GM23338 (cell line): ENCODE measurements at regions not wholly inside any gene's neighbourhood (a gene's known extent, or its start where the extent isn't known, plus 50 kb on each side); places are given as distances from the start of the nearest gene placed in this dataset.
A peak's percentile ranks its signal among the peaks of the same experiment; 100 is the strongest.

Experiments
- ATAC-seq: fragments of 200-7000 bp; cut with Tn5 transposase; 3 replicates; pipeline ENCODE4 v1.9.1; 2020
- DNase-seq: peaks from one replicate; pipeline ENCODE4 v3.0.0-alpha.2; 2015; ENCODE audit warnings: low spot score
- H2AFZ ChIP-seq: fragments of 200-600 bp; sonication (generic); 2 replicates; pipeline ENCODE4 v1.8.0; 2016; ENCODE audit warnings: antibody characterized with exemption, mild to moderate bottlenecking, moderate library complexity
- H3F3A ChIP-seq: fragments of 200-600 bp; sonication (generic); replicated peaks from 2 replicates; pipeline ENCODE4 v1.8.0; 2017; ENCODE audit warnings: antibody characterized with exemption, mixed run types, low read depth
- H3K27ac ChIP-seq: fragments of 200-600 bp; sonication (generic); 2 replicates; pipeline ENCODE4 v1.6.1; 2016; ENCODE audit warnings: low read depth
- H3K27me3 ChIP-seq: fragments of 200-600 bp; sonication (generic); 2 replicates; pipeline ENCODE4 v1.8.0; 2016; ENCODE audit warnings: mild to moderate bottlenecking, mixed run types, moderate library complexity; ENCODE audit not compliant: insufficient read depth
- H3K36me3 ChIP-seq: fragments of 200-600 bp; sonication (generic); 2 replicates; pipeline ENCODE4 v1.8.0; 2016; ENCODE audit warnings: mild to moderate bottlenecking; ENCODE audit not compliant: insufficient read depth
- H3K4me1 ChIP-seq: fragments of 200-600 bp; sonication (generic); 2 replicates; pipeline ENCODE4 v1.8.0; 2016; ENCODE audit warnings: mild to moderate bottlenecking, moderate library complexity; ENCODE audit not compliant: insufficient read depth
- H3K4me2 ChIP-seq: fragments of 200-600 bp; sonication (generic); 2 replicates; pipeline ENCODE4 v1.7.1; 2017; ENCODE audit warnings: mixed run types
- H3K4me3 ChIP-seq: fragments of 200-600 bp; sonication (generic); 2 replicates; pipeline ENCODE4 v1.6.1; 2016; ENCODE audit warnings: mixed run types
- H3K79me2 ChIP-seq: fragments of 200-600 bp; sonication (generic); replicated peaks from 2 replicates; pipeline ENCODE4 v1.8.0; 2017; ENCODE audit warnings: mild to moderate bottlenecking; ENCODE audit not compliant: insufficient read depth
- H3K9me2 ChIP-seq: fragments of 200-600 bp; sonication (generic); 2 replicates; pipeline ENCODE4 v1.8.0; 2017; ENCODE audit not compliant: insufficient read depth
- H4K20me1 ChIP-seq: fragments of 200-600 bp; sonication (generic); replicated peaks from 2 replicates; pipeline ENCODE4 v1.8.0; 2017; ENCODE audit warnings: mild to moderate bottlenecking; ENCODE audit not compliant: insufficient read depth
- H3K27ac Mint-ChIP-seq: 2 replicates; pipeline ENCODE4 v1.8.0; 2020; ENCODE audit warnings: inconsistent platforms, mild to moderate bottlenecking, moderate library complexity, mixed read lengths
- H3K27me3 Mint-ChIP-seq: 3 replicates; pipeline ENCODE4 v1.8.0; 2022; ENCODE audit warnings: low read depth, mild to moderate bottlenecking, moderate library complexity, mixed read lengths, inconsistent platforms; ENCODE audit not compliant: insufficient read depth, poor library complexity
- H3K36me3 Mint-ChIP-seq: 3 replicates; pipeline ENCODE4 v1.8.0; 2021; ENCODE audit warnings: low read depth, mild to moderate bottlenecking, inconsistent platforms, moderate library complexity, mixed read lengths
- H3K4me1 Mint-ChIP-seq: 3 replicates; pipeline ENCODE4 v1.8.0; 2020; ENCODE audit warnings: mild to moderate bottlenecking, inconsistent platforms, mixed read lengths
- H3K4me3 Mint-ChIP-seq: 3 replicates; pipeline ENCODE4 v1.8.0; 2021; ENCODE audit warnings: moderate library complexity, mild to moderate bottlenecking, inconsistent platforms, mixed read lengths
- H3K9me3 Mint-ChIP-seq: 3 replicates; pipeline ENCODE4 v1.8.0; 2020; ENCODE audit warnings: moderate library complexity, mild to moderate bottlenecking, inconsistent platforms, mixed read lengths
- CREB1 ChIP-seq: fragments of 250-450 bp; sonication (Bioruptor Pico); IDR thresholded peaks from 2 replicates; pipeline ENCODE4 v1.5.0; 2020; ENCODE audit warnings: low read depth, mild to moderate bottlenecking, moderate library complexity
- CTCF ChIP-seq, 2 experiments: fragments of 200-600 bp in 1 of 2; sonication (generic) in 1 of 2; conservative IDR thresholded peaks; 2 replicates each; pipeline versions ENCODE4 v1.5.1 to v1.6.1; 2016 to 2017; ENCODE audit warnings: antibody characterized with exemption in 2 of 2, low read depth in 2 of 2, mild to moderate bottlenecking in 2 of 2, moderate library complexity in 1 of 2
- ETS1 ChIP-seq: IDR thresholded peaks from 2 replicates; pipeline ENCODE4 v1.6.1; 2016; ENCODE audit warnings: antibody characterized with exemption
- EZH2 ChIP-seq: fragments of 200-600 bp; sonication (generic); IDR thresholded peaks from one replicate; pipeline ENCODE4 v1.8.0; 2017; ENCODE audit warnings: antibody characterized with exemption, mild to moderate bottlenecking, low read depth; ENCODE audit not compliant: unreplicated experiment
- EZH2phosphoT487 ChIP-seq: fragments of 200-600 bp; sonication (generic); IDR thresholded peaks from one replicate; pipeline ENCODE4 v1.8.1; 2018; ENCODE audit warnings: antibody characterized with exemption; ENCODE audit not compliant: unreplicated experiment
- JUNB ChIP-seq: IDR thresholded peaks from one replicate; pipeline ENCODE4 v1.6.1; 2016; ENCODE audit warnings: antibody characterized with exemption; ENCODE audit not compliant: unreplicated experiment
- NANOG ChIP-seq: IDR thresholded peaks from 2 replicates; pipeline ENCODE4 v1.6.1; 2016; ENCODE audit warnings: antibody characterized with exemption, borderline replicate concordance
- POLR2AphosphoS5 ChIP-seq: IDR thresholded peaks from 2 replicates; pipeline ENCODE4 v1.6.1; 2016; ENCODE audit warnings: antibody characterized with exemption, low read depth
- REST ChIP-seq: IDR thresholded peaks from one replicate; pipeline ENCODE4 v1.6.1; 2018; ENCODE audit warnings: antibody characterized with exemption; ENCODE audit not compliant: unreplicated experiment
- STAT1 ChIP-seq: IDR thresholded peaks from one replicate; pipeline ENCODE4 v1.6.1; 2016; ENCODE audit warnings: antibody characterized with exemption; ENCODE audit not compliant: unreplicated experiment
- ZNF114 ChIP-seq: fragments of 250-450 bp; sonication (Bioruptor Pico); IDR thresholded peaks from 2 replicates; pipeline ENCODE4 v1.5.0; 2020; ENCODE audit warnings: mild to moderate bottlenecking, moderate library complexity
- ZNF331 ChIP-seq: fragments of 250-450 bp; sonication (Bioruptor Pico); IDR thresholded peaks from 2 replicates; pipeline ENCODE4 v1.5.0; 2020; ENCODE audit warnings: low read depth, mild to moderate bottlenecking, moderate library complexity
- ZNF462 ChIP-seq: fragments of 250-450 bp; sonication (Bioruptor Pico); IDR thresholded peaks from 2 replicates; pipeline ENCODE4 v1.5.0; 2020; ENCODE audit warnings: mild to moderate bottlenecking, moderate library complexity

- no peak overlapping the region for H3K27ac Mint-ChIP-seq
- H3K4me2 ChIP-seq, result peak overlapping the region; percentile 82
- H3K9me2 ChIP-seq, result no peaks in the 10 kb centered on the region
- no peaks in the 10 kb centered on the region for H3K36me3 Mint-ChIP-seq
- peaks cover 15% of the 10 kb centered on the region for H3K4me1 Mint-ChIP-seq
- H3K36me3 ChIP-seq, result no peaks in the 10 kb centered on the region
- ATAC-seq (peak; percentile 94), DNase-seq (peak; percentile 90)
- H3K4me3 ChIP-seq, result peak overlapping the region; percentile 51
- no peaks in the 10 kb centered on the region for H3K9me3 Mint-ChIP-seq
- H3K79me2 ChIP-seq, result no peaks in the 10 kb centered on the region
- H3K27me3 Mint-ChIP-seq, result peaks cover 23% of the 10 kb centered on the region
- H3K4me3 Mint-ChIP-seq, result peak overlapping the region; percentile 67
- H3K4me1 ChIP-seq, result peaks cover 5% of the 10 kb centered on the region; the same call in 1 of the 2 replicates
- H3K27me3 ChIP-seq, result peaks cover 35% of the 10 kb centered on the region
- TF ChIP-seq ETS1, result no peak
- TF ChIP-seq STAT1, result no peak
- peak; percentile 63 for TF ChIP-seq CREB1 (CRISPR knock-in tag)
- no peak for TF ChIP-seq ZNF114 (CRISPR knock-in tag)
- no peak for TF ChIP-seq NANOG
- no peak for TF ChIP-seq ZNF331 (CRISPR knock-in tag)
- no peak for TF ChIP-seq JUNB
- peak; percentile 75 to 95 for TF ChIP-seq CTCF (conservative IDR thresholded peaks at IDR 0.05; ENCODE audit: low read depth in 2 of 2)
- TF ChIP-seq POLR2AphosphoS5, result no peak
- no peak for TF ChIP-seq EZH2
- TF ChIP-seq ZNF462 (CRISPR knock-in tag), result peak; percentile 54; the same call in 1 of the 2 replicates
- TF ChIP-seq EZH2phosphoT487, result no peak
- TF ChIP-seq REST, result no peak
- no peaks in the 10 kb centered on the region for H3F3A ChIP-seq
- H3K27ac ChIP-seq, result no peak overlapping the region
- no peaks in the 10 kb centered on the region; the same call in 1 of the 2 replicates for H4K20me1 ChIP-seq
- peak overlapping the region; percentile 99 for H2AFZ ChIP-seq
Measured at GRCh38 chr5:135191084-135191826, 157.2 kb upstream of the PITX1 start.
